ENCODE measurements at regions not wholly inside any gene's neighbourhood (a gene's known extent, or its start where the extent isn't known, plus 50 kb on each side); places are given as distances from the start of the nearest gene placed in this dataset.

GRCh38 chr5:71924980-71925379, 182.3 kb upstream of the MAP1B start:
- TF ChIP-seq GATA2 (IDR thresholded peaks at IDR 0.05; ENCODE audit: low read depth, low read length) (no peak), GATA3 (IDR thresholded peaks at IDR 0.05; ENCODE audit: low read depth, low read length) (no peak)

DNA sequence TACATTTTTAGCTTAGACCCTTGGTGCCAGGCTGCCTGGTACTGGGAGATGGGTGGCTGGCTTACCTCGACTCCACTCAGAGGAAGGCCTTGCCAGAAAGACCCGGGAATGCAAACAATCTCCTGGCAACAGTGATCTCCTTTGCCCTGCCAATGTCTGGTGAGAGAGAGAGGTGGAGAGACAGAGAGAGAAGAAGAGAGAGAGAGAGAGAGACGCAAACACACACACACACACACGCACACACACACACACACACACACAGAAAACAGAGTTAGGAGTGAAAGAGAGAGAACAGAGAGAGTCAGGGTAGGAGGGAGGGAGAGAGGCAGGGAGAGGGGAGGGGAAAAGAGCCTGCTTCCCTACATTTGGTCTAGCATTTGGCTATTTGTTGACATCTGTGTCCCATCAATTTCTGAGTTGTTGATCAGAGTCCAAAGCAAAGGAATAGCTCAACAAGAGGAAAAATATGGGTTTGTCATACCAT, 181.6 kb upstream of the MAP1B start:
- TF ChIP-seq GATA3 (IDR thresholded peaks at IDR 0.05; ENCODE audit: low read depth, low read length) (no peak), GATA2 (IDR thresholded peaks at IDR 0.05; ENCODE audit: low read depth, low read length) (no peak)

DNA sequence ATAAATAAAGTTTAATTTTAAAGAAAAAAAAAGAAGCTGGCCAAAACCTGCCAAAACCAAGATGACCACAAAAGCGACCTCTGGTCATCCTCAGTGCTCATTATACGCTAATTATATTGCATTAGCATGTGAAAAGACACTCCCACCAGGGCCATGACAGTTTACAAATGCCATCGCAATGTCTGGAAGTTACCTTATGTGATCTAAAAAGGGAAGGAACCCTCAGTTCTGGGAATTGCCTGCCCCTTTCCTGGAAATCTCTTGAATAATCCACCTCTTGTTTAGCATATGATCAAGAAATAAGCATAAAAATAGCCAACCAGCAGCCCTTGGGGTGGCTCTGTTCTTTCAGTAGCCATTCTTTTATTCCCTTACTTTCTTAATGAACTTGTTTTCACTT, 178.3 kb upstream of the MAP1B start:
- TF ChIP-seq GATA3 (IDR thresholded peaks at IDR 0.05; ENCODE audit: low read depth, low read length) (no peak), GATA2 (IDR thresholded peaks at IDR 0.05; ENCODE audit: low read depth, low read length) (no peak)

DNA sequence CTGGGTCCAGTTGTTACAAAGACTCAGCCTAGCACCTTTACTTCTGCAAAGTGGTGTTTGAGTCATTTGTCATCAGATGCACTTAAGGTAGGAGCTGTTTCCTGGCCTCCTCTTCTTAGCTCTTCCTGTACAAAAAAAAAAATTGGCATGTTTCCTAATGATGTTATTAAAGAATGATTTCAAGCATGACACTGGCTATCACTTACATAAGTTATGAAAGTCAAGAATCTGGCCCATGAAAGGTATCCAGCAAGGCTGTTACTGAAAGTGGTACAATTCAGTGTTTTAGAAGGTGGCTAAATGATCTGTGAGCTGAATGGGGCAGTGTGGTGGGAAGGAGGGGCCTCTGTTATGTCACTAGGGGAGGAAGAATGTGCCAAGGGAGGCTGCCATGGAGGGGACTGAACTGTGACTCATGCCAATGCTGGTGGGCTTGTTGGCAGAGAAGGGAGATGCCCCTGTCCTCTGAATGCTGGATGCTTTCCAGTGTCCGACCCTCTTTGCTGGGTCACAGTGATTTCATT, 175.1 kb upstream of the MAP1B start:
- TF ChIP-seq GATA3 (IDR thresholded peaks at IDR 0.05; ENCODE audit: low read depth, low read length): no peak
- TF ChIP-seq GATA2 (IDR thresholded peaks at IDR 0.05; ENCODE audit: low read depth, low read length): no peak

- TF ChIP-seq GATA2 (IDR thresholded peaks at IDR 0.05; ENCODE audit: low read depth, low read length): no peak
- no peak for TF ChIP-seq GATA3 (IDR thresholded peaks at IDR 0.05; ENCODE audit: low read depth, low read length)
Measured at GRCh38 chr5:71932655-71933338, 174.5 kb upstream of the MAP1B start.

GRCh38 chr5:71934322-71934721, 173.0 kb upstream of the MAP1B start:
- TF ChIP-seq GATA2 (IDR thresholded peaks at IDR 0.05; ENCODE audit: low read depth, low read length) (no peak), GATA3 (IDR thresholded peaks at IDR 0.05; ENCODE audit: low read depth, low read length) (no peak)

- no peak for TF ChIP-seq GATA2 (IDR thresholded peaks at IDR 0.05; ENCODE audit: low read depth, low read length)
- TF ChIP-seq GATA3 (IDR thresholded peaks at IDR 0.05; ENCODE audit: low read depth, low read length): no peak
Measured at GRCh38 chr5:71937921-71938698, 169.2 kb upstream of the MAP1B start.

DNA sequence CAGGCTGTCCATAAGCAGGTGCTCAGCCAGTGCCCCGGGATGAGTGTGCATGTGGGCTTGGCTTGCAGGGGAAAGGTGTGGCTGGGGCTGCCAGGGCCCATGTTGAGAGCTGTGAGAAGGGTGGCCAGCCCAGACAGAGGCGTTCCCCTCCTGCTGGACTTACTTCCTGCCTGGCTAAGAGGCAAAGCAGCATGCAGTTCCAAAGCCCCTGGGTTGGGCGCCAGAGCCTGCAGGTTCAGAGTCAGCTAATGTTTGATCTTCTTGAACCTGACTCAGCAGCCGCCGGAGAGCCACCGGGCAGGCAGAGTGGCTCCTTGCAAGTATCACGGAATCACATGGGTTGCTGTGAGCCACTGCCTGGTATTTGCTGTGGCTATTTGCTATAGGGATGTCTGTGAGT, 168.4 kb upstream of the MAP1B start:
- TF ChIP-seq GATA3 (IDR thresholded peaks at IDR 0.05; ENCODE audit: low read depth, low read length): no peak
- no peak for TF ChIP-seq GATA2 (IDR thresholded peaks at IDR 0.05; ENCODE audit: low read depth, low read length)

DNA sequence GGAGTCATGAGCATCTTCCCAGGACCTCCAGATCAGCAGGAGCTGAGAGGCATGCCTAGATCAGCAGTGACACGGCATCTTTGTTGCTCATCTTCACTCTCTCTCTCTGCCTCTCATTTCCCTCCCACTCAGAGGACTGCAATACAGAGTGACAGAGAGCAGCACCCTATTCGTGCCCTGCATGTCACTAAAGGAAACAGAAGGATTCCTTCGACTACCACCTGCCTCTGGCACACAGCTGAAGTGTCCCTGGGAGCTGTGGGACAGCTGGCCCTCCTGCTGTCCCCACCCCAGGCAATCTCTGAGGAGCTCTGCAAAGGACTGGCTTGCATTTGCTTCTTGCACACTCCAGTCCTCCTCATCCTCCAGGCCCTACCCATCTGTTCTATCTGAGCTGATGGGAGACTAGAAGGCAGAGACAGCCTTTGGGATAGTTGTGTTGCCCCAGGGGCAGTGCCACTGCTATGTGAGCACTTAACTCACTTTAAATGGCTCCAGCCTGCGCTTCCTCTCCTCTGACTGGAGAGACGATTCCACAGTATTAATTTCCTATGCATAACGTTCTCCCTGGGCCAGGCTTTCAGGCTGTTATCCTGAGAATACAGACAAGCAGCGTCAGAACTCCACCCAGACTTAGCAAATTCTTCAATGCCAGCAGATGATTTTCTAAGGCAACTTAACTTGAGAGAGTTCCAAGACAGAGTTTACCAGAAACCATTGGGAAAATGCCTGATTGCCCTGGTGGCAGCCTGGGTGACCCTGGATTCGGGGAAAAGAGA, 167.6 kb upstream of the MAP1B start:
- TF ChIP-seq GATA2 (IDR thresholded peaks at IDR 0.05; ENCODE audit: low read depth, low read length) (no peak), GATA3 (IDR thresholded peaks at IDR 0.05; ENCODE audit: low read depth, low read length) (no peak)

GRCh38 chr5:71943874-71944273, 163.4 kb upstream of the MAP1B start:
- no peak for TF ChIP-seq GATA3 (IDR thresholded peaks at IDR 0.05; ENCODE audit: low read depth, low read length)
- no peak for TF ChIP-seq GATA2 (IDR thresholded peaks at IDR 0.05; ENCODE audit: low read depth, low read length)

- TF ChIP-seq GATA2 (IDR thresholded peaks at IDR 0.05; ENCODE audit: low read depth, low read length) (no peak), GATA3 (IDR thresholded peaks at IDR 0.05; ENCODE audit: low read depth, low read length) (no peak)
Measured at GRCh38 chr5:71945436-71945835, 161.8 kb upstream of the MAP1B start.

GRCh38 chr5:71946343-71947030, 160.8 kb upstream of the MAP1B start:
- TF ChIP-seq GATA3 (IDR thresholded peaks at IDR 0.05; ENCODE audit: low read depth, low read length) (no peak), GATA2 (IDR thresholded peaks at IDR 0.05; ENCODE audit: low read depth, low read length) (no peak)

DNA sequence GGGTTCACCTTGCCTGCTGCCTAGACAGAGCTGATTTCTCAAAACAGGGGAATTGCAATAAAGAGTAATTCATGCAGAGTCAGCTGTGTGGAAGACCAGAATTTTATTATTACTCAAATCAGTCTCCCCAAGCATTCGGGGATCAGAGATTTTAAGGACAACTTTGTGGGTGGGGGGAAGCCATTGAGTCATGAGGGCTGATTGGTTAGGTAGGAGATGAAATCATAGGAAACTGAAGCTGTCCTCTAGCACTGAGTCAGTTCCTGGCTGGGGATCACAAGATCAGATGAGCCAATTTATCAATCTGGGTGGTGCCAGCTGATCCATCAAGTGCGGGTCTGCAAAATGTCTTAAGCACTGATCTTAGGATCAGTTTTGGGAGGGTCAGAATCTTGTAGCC, 159.1 kb upstream of the MAP1B start:
- TF ChIP-seq GATA3 (IDR thresholded peaks at IDR 0.05; ENCODE audit: low read depth, low read length) (no peak), GATA2 (IDR thresholded peaks at IDR 0.05; ENCODE audit: low read depth, low read length) (no peak)

Measured in SH-SY5Y (cell line).